ENCODE measurements at regions not wholly inside any gene's neighbourhood (a gene's known extent, or its start where the extent isn't known, plus 50 kb on each side); places are given as distances from the start of the nearest gene placed in this dataset.
"Not testable (repeated sequence)": the region's sequence is repeated elsewhere in the genome, so short reads cannot be mapped to it uniquely, and the experiment has no call there.

- DNase-seq (ENCODE audit: low spot score) = not testable (repeated sequence)
Observed at GRCh38 chr14:105598925-105599586, 72.7 kb downstream of the TMEM121 start.

GRCh38 chr14:105600195-105600938 lies 74.0 kb downstream of the TMEM121 start:
- in situ Hi-C loops (cut with HindIII; ENCODE audit: low sequenced_read_pairs); DNase-seq (ENCODE audit: low spot score): not testable (repeated sequence)

More at GRCh38 chr14:105598925-105599586, 72.7 kb downstream of the TMEM121 start:
- in situ Hi-C loops (cut with HindIII; ENCODE audit: low sequenced_read_pairs) = not testable (repeated sequence)

- in situ Hi-C loops (cut with HindIII; ENCODE audit: low sequenced_read_pairs) = no loop called here
- no peak for DNase-seq (ENCODE audit: low spot score)
Observed at GRCh38 chr14:105600939-105601359, 74.6 kb downstream of the TMEM121 start.

GRCh38 chr14:105601360-105602242 lies 75.2 kb downstream of the TMEM121 start:
- in situ Hi-C loops (cut with HindIII; ENCODE audit: low sequenced_read_pairs) = no loop called here
- DNase-seq (ENCODE audit: low spot score) = no peak

- in situ Hi-C loops (cut with HindIII; ENCODE audit: low sequenced_read_pairs) = no loop called here
- no peak for DNase-seq (ENCODE audit: low spot score)
Observed at GRCh38 chr14:105602243-105602750, 75.9 kb downstream of the TMEM121 start.

GRCh38 chr14:105602799-105603793 lies 76.7 kb downstream of the TMEM121 start:
- in situ Hi-C loops (cut with HindIII; ENCODE audit: low sequenced_read_pairs) = no loop called here
- DNase-seq (ENCODE audit: low spot score) = no peak

GRCh38 chr14:105604531-105605463 lies 78.4 kb downstream of the TMEM121 start:
- in situ Hi-C loops (cut with HindIII; ENCODE audit: low sequenced_read_pairs) = not testable (repeated sequence)

GRCh38 chr14:105605464-105606304 lies 79.3 kb downstream of the TMEM121 start:
- no peak for DNase-seq (ENCODE audit: low spot score)
- in situ Hi-C loops (cut with HindIII; ENCODE audit: low sequenced_read_pairs) = no loop called here

More at GRCh38 chr14:105604531-105605463, 78.4 kb downstream of the TMEM121 start:
- not testable (repeated sequence) for DNase-seq (ENCODE audit: low spot score)

- in situ Hi-C loops (cut with HindIII; ENCODE audit: low sequenced_read_pairs); DNase-seq (ENCODE audit: low spot score): not testable (repeated sequence)
Observed at GRCh38 chr14:105606305-105606975, 80.1 kb downstream of the TMEM121 start.

- in situ Hi-C loops (cut with HindIII; ENCODE audit: low sequenced_read_pairs); DNase-seq (ENCODE audit: low spot score): not testable (repeated sequence)
Observed at GRCh38 chr14:105607025-105607424, 80.6 kb downstream of the TMEM121 start.

- in situ Hi-C loops (cut with HindIII; ENCODE audit: low sequenced_read_pairs); DNase-seq (ENCODE audit: low spot score): not testable (repeated sequence)
Observed at GRCh38 chr14:105614987-105615386, 88.6 kb downstream of the TMEM121 start.

GRCh38 chr14:105615986-105616801 lies 89.8 kb downstream of the TMEM121 start:
- in situ Hi-C loops (cut with HindIII; ENCODE audit: low sequenced_read_pairs); DNase-seq (ENCODE audit: low spot score): not testable (repeated sequence)

- DNase-seq (ENCODE audit: low spot score) = no peak
- in situ Hi-C loops (cut with HindIII; ENCODE audit: low sequenced_read_pairs) = no loop called here
Observed at GRCh38 chr14:105616802-105617192, 90.4 kb downstream of the TMEM121 start.

- no peak for DNase-seq (ENCODE audit: low spot score)
- in situ Hi-C loops (cut with HindIII; ENCODE audit: low sequenced_read_pairs) = no loop called here
Observed at GRCh38 chr14:105617201-105617777, 90.9 kb downstream of the TMEM121 start.

GRCh38 chr14:105617805-105618204 lies 91.4 kb downstream of the TMEM121 start:
- in situ Hi-C loops (cut with HindIII; ENCODE audit: low sequenced_read_pairs); DNase-seq (ENCODE audit: low spot score): not testable (repeated sequence)
